OCI-LY1 (cell line): ENCODE measurements at regions not wholly inside any gene's neighbourhood (a gene's known extent, or its start where the extent isn't known, plus 50 kb on each side); places are given as distances from the start of the nearest gene placed in this dataset.

Experiments
- CTCF ChIP-seq: fragments of 200-600 bp; sonication (generic), shearing (Covaris generic); IDR thresholded peaks from 2 replicates; pipeline ENCODE4 v1.5.1; 2017; ENCODE audit warnings: mild to moderate bottlenecking, antibody characterized with exemption, low read length, moderate library complexity, mixed read lengths
- EZH2 ChIP-seq: fragments of 200-600 bp; sonication (generic), shearing (Covaris generic); IDR thresholded peaks from 2 replicates; pipeline ENCODE4 v1.8.0; 2017; ENCODE audit warnings: borderline replicate concordance, mixed run types, mild to moderate bottlenecking, antibody characterized with exemption, low read length, moderate library complexity, mixed read lengths

GRCh38 chr5:18281947-18282581, 647.8 kb downstream of the TAF11L14 start:
- TF ChIP-seq CTCF (peak; percentile 45), EZH2 (no peak)
